H9 (cell line): ENCODE measurements at regions not wholly inside any gene's neighbourhood (a gene's known extent, or its start where the extent isn't known, plus 50 kb on each side); places are given as distances from the start of the nearest gene placed in this dataset.

Experiments
- DNase-seq: peaks from one replicate; pipeline ENCODE4 v3.0.0-alpha.2; 2017
- H2AFZ ChIP-seq: one replicate; pipeline ENCODE4 v1.6.1; 2013; ENCODE audit warnings: mild to moderate bottlenecking, low read length, control low read depth, moderate library complexity
- H2AK5ac ChIP-seq: 2 replicates; pipeline ENCODE4 v1.6.1; 2013; ENCODE audit warnings: low read length, control low read depth, mixed read lengths; ENCODE audit not compliant: insufficient read length
- H2BK120ac ChIP-seq: one replicate; pipeline ENCODE4 v1.6.1; 2013; ENCODE audit warnings: low read depth, mild to moderate bottlenecking, low read length, control low read depth, inconsistent platforms; ENCODE audit not compliant: poor library complexity, severe bottlenecking
- H2BK12ac ChIP-seq: 2 replicates; pipeline ENCODE4 v1.6.1; 2013; ENCODE audit warnings: low read length, control low read depth, mixed read lengths, low read depth; ENCODE audit not compliant: insufficient read length
- H2BK15ac ChIP-seq: 2 replicates; pipeline ENCODE4 v1.6.1; 2013; ENCODE audit warnings: low read depth, low read length, control low read depth
- H2BK20ac ChIP-seq: one replicate; pipeline ENCODE4 v1.6.1; 2013; ENCODE audit warnings: low read depth, mild to moderate bottlenecking, low read length, control low read depth, inconsistent platforms; ENCODE audit not compliant: poor library complexity, severe bottlenecking
- H2BK5ac ChIP-seq: 2 replicates; pipeline ENCODE4 v1.6.1; 2013; ENCODE audit warnings: low read length, control low read depth, mixed read lengths; ENCODE audit not compliant: insufficient read length
- H3K14ac ChIP-seq: 2 replicates; pipeline ENCODE4 v1.6.1; 2013; ENCODE audit warnings: low read length, control low read depth; ENCODE audit not compliant: insufficient read depth
- H3K18ac ChIP-seq: 2 replicates; pipeline ENCODE4 v1.6.1; 2013; ENCODE audit warnings: low read depth, mild to moderate bottlenecking, mixed read lengths, low read length, control low read depth; ENCODE audit not compliant: insufficient read length
- H3K23ac ChIP-seq: 2 replicates; pipeline ENCODE4 v1.6.1; 2013; ENCODE audit warnings: low read length, control low read depth, mixed read lengths, low read depth; ENCODE audit not compliant: insufficient read length
- H3K23me2 ChIP-seq: 2 replicates; pipeline ENCODE4 v1.6.1; 2013; ENCODE audit warnings: low read depth, mild to moderate bottlenecking, mixed read lengths, low read length, control low read depth; ENCODE audit not compliant: insufficient read length, poor library complexity, severe bottlenecking
- H3K27ac ChIP-seq: 2 replicates; pipeline ENCODE4 v1.5.1; 2013; ENCODE audit warnings: low read length, control low read depth, mixed read lengths, low read depth; ENCODE audit not compliant: insufficient read length
- H3K27me3 ChIP-seq: 2 replicates; pipeline ENCODE4 v1.6.1; 2013; ENCODE audit warnings: low read length, control low read depth, inconsistent platforms; ENCODE audit not compliant: insufficient read depth
- H3K4ac ChIP-seq: 2 replicates; pipeline ENCODE4 v1.6.1; 2013; ENCODE audit warnings: low read depth, mild to moderate bottlenecking, control low read depth, inconsistent platforms, low read length, moderate library complexity
- H3K4me1 ChIP-seq: 2 replicates; pipeline ENCODE4 v1.6.1; 2013; ENCODE audit warnings: low read length, control low read depth, inconsistent platforms; ENCODE audit not compliant: insufficient read depth
- H3K4me2 ChIP-seq: 2 replicates; pipeline ENCODE4 v1.6.1; 2013; ENCODE audit warnings: low read length, control low read depth, mixed read lengths; ENCODE audit not compliant: insufficient read length, insufficient read depth
- H3K56ac ChIP-seq: 2 replicates; pipeline ENCODE4 v1.6.1; 2013; ENCODE audit warnings: low read depth, mild to moderate bottlenecking, mixed read lengths, low read length, control low read depth; ENCODE audit not compliant: insufficient read length
- H3K79me1 ChIP-seq: 2 replicates; pipeline ENCODE4 v1.6.1; 2013; ENCODE audit warnings: low read depth, mild to moderate bottlenecking, moderate library complexity, low read length, control low read depth, inconsistent platforms; ENCODE audit not compliant: insufficient read depth, poor library complexity, severe bottlenecking
- H3K79me2 ChIP-seq: 2 replicates; pipeline ENCODE4 v1.6.1; 2013; ENCODE audit warnings: low read length, control low read depth, inconsistent platforms; ENCODE audit not compliant: insufficient read depth
- H3K9ac ChIP-seq: 2 replicates; pipeline ENCODE4 v1.6.1; 2013; ENCODE audit warnings: low read length, control low read depth, mixed read lengths; ENCODE audit not compliant: insufficient read length; ENCODE audit errors: extremely low read depth
- H3K9me3 ChIP-seq: one replicate; pipeline ENCODE4 v1.6.1; 2013; ENCODE audit warnings: low read depth, low read length, inconsistent platforms; ENCODE audit not compliant: control insufficient read depth
- H3T11ph ChIP-seq: one replicate; pipeline ENCODE4 v1.6.1; 2013; ENCODE audit warnings: mild to moderate bottlenecking, low read length, control low read depth, inconsistent platforms
- H4K20me1 ChIP-seq: one replicate; pipeline ENCODE4 v1.6.1; 2013; ENCODE audit not compliant: control insufficient read depth, insufficient read length, insufficient read depth
- H4K5ac ChIP-seq: 2 replicates; pipeline ENCODE4 v1.6.1; 2013; ENCODE audit warnings: low read depth, mild to moderate bottlenecking, mixed read lengths, low read length, control low read depth; ENCODE audit not compliant: insufficient read length
- H4K8ac ChIP-seq: replicated peaks from 2 replicates; pipeline ENCODE4 v1.6.1; 2013; ENCODE audit warnings: low read length, control low read depth, mixed read lengths, low read depth; ENCODE audit not compliant: insufficient read length
- H4K91ac ChIP-seq: 2 replicates; pipeline ENCODE4 v1.6.1; 2013; ENCODE audit warnings: low read depth, mild to moderate bottlenecking, moderate library complexity, mixed read lengths, low read length, control low read depth; ENCODE audit not compliant: insufficient read length
- H3K27ac Mint-ChIP-seq, 3 experiments: 2 replicates in 2 of 3; 3 replicates in 1 of 3; pipeline ENCODE4 v1.8.0; 2020 to 2021; ENCODE audit warnings: mixed read lengths in 3 of 3, mild to moderate bottlenecking in 1 of 3, moderate library complexity in 1 of 3
- H3K27me3 Mint-ChIP-seq: 2 replicates; pipeline ENCODE4 v1.8.0; 2021; ENCODE audit warnings: low read depth, mild to moderate bottlenecking, moderate library complexity, mixed read lengths
- H3K36me3 Mint-ChIP-seq, 3 experiments: 2 replicates in 2 of 3; 3 replicates in 1 of 3; pipeline ENCODE4 v1.8.0; 2020 to 2021; ENCODE audit warnings: low read depth in 3 of 3, mixed read lengths in 3 of 3; ENCODE audit not compliant: insufficient read depth in 1 of 3
- H3K4me1 Mint-ChIP-seq, 2 experiments: 2 replicates each; pipeline ENCODE4 v1.8.0; 2020; ENCODE audit warnings: mixed read lengths in 2 of 2
- H3K4me3 Mint-ChIP-seq, 2 experiments: 2 replicates in 1 of 2; 3 replicates in 1 of 2; pipeline ENCODE4 v1.8.0; 2020 to 2021; ENCODE audit warnings: mild to moderate bottlenecking in 2 of 2, mixed read lengths in 2 of 2, moderate library complexity in 1 of 2
- H3K9me3 Mint-ChIP-seq, 2 experiments: 2 replicates in 1 of 2; 3 replicates in 1 of 2; pipeline ENCODE4 v1.8.0; 2020; ENCODE audit warnings: mild to moderate bottlenecking in 2 of 2, mixed read lengths in 2 of 2, moderate library complexity in 1 of 2
- CTCF ChIP-seq: fragments of 200-600 bp; sonication (generic); conservative IDR thresholded peaks from 3 replicates; pipeline ENCODE4 v1.8.0; 2021; ENCODE audit warnings: antibody characterized with exemption, mild to moderate bottlenecking
- WGBS: extraction: QIAGEN DNeasy Blood & Tissue Kit; methylation state at CpG from one replicate; pipeline ENCODE4 v1.1.7; 2013; ENCODE audit warnings: missing lambda C conversion rate, low lambda C conversion rate, mixed read lengths; ENCODE audit not compliant: insufficient read length; ENCODE audit errors: extremely low coverage; 5-methylcytosine and 5-hydroxymethylcytosine counted together

- H4K91ac ChIP-seq: no peak overlapping the region
- no peak overlapping the region for H3K4me3 Mint-ChIP-seq
- peaks cover 28 to 32% of the 10 kb centered on the region in 2 experiments for H3K4me1 Mint-ChIP-seq
Measured at GRCh38 chr2:118634876-118635275, 212.6 kb downstream of the EN1 start.

More at GRCh38 chr2:118634876-118635275, 212.6 kb downstream of the EN1 start:
- no peak overlapping the region for H3K23ac ChIP-seq
- no peaks in the 10 kb centered on the region for H3K9me3 ChIP-seq
- Mint-ChIP-seq H3K27ac (peak overlapping the region in 1 of 3 experiments; percentile 57; a peak in 1 of 7 replicates), H3K27me3 (peaks cover 19% of the 10 kb centered on the region), H3K9me3 (peaks cover 0 to 5% of the 10 kb centered on the region in 2 experiments; a peak in 3 of 5 replicates), H3K36me3 (peaks cover 3 to 4% (median 4%) of the 10 kb centered on the region in 3 experiments; a peak in 4 of 7 replicates)
- no peak overlapping the region for H3K9ac ChIP-seq
- H3K27ac ChIP-seq: no peak overlapping the region
- H4K8ac ChIP-seq: no peak overlapping the region
- H4K5ac ChIP-seq: no peak overlapping the region
- H3K79me1 ChIP-seq: no peaks in the 10 kb centered on the region
- H3K56ac ChIP-seq: no peak overlapping the region
- H2AFZ ChIP-seq: no peak overlapping the region
- no peaks in the 10 kb centered on the region for H3K79me2 ChIP-seq
- H2BK15ac ChIP-seq: no peak overlapping the region
- no peaks in the 10 kb centered on the region for H3K23me2 ChIP-seq
- no peak overlapping the region for H2BK120ac ChIP-seq
- no peak overlapping the region for H2BK20ac ChIP-seq
- H3T11ph ChIP-seq: no peak overlapping the region
- H4K20me1 ChIP-seq: no peaks in the 10 kb centered on the region
- H2BK12ac ChIP-seq: no peak overlapping the region
- no peaks in the 10 kb centered on the region for H3K27me3 ChIP-seq
- peaks cover 14% of the 10 kb centered on the region for H3K4me1 ChIP-seq
- no peak overlapping the region for H2BK5ac ChIP-seq
- no peak overlapping the region for H3K4ac ChIP-seq
- H3K4me2 ChIP-seq: no peak overlapping the region
- no peak for TF ChIP-seq CTCF
- DNase-seq: no peak
- no peak overlapping the region for H3K18ac ChIP-seq
- H3K14ac ChIP-seq: no peak overlapping the region
- H2AK5ac ChIP-seq: no peak overlapping the region
- no CpG with 5 or more reads among the region's 3 CpGs for WGBS
